Thoracic aorta (tissue), 2 donors: ENCODE measurements at regions not wholly inside any gene's neighbourhood (a gene's known extent, or its start where the extent isn't known, plus 50 kb on each side); places are given as distances from the start of the nearest gene placed in this dataset.

ENCODE experiments used
- ATAC-seq: fragments of 150-250 bp; one replicate; pipeline ENCODE4 v1.8.0; 2017; ENCODE audit warnings: low read depth; ENCODE audit not compliant: insufficient number of reproducible peaks, low FRiP score
- DNase-seq: peaks from one replicate; pipeline ENCODE4 v3.0.0-alpha.2; 2020; ENCODE audit warnings: low spot score
- H3K27ac ChIP-seq, 2 donors: fragments of 200-600 bp; sonication (generic); 1 replicate in 1 of 2; 2 replicates in 1 of 2; pipeline ENCODE4 v1.5.1; 2016; ENCODE audit warnings: mild to moderate bottlenecking in 2 of 2, moderate library complexity in 2 of 2
- H3K27me3 ChIP-seq: fragments of 200-600 bp; sonication (generic); replicated peaks from 2 replicates; pipeline ENCODE4 v1.6.0; 2016; ENCODE audit warnings: mild to moderate bottlenecking; ENCODE audit not compliant: insufficient read depth
- H3K36me3 ChIP-seq: fragments of 200-600 bp; sonication (generic); one replicate; pipeline ENCODE4 v1.5.1; 2016
- H3K4me1 ChIP-seq, 2 donors: fragments of 200-600 bp; sonication (generic); 1 replicate in 1 of 2; 2 replicates in 1 of 2; pipeline versions ENCODE4 v1.5.1 to v1.6.0; 2016; ENCODE audit warnings: low read depth in 2 of 2, mild to moderate bottlenecking in 1 of 2; ENCODE audit not compliant: control insufficient read depth in 1 of 2
- H3K4me3 ChIP-seq: fragments of 200-600 bp; sonication (generic); 2 replicates; pipeline ENCODE4 v1.5.1; 2016; ENCODE audit warnings: mild to moderate bottlenecking
- H3K9me3 ChIP-seq: fragments of 200-600 bp; sonication (generic); 2 replicates; pipeline ENCODE4 v1.5.1; 2016
- CTCF ChIP-seq: fragments of 200-600 bp; sonication (generic); IDR thresholded peaks from one replicate; pipeline ENCODE4 v1.5.1; 2019; ENCODE audit warnings: antibody characterized with exemption

- no peak for ATAC-seq
- H3K4me3 ChIP-seq, result no peak overlapping the region
- no peaks in the 10 kb centered on the region for H3K4me1 ChIP-seq
- DNase-seq, result no peak
- no peaks in the 10 kb centered on the region for H3K36me3 ChIP-seq
- H3K27ac ChIP-seq, result no peak overlapping the region
- no peak for TF ChIP-seq CTCF
- H3K27me3 ChIP-seq, result no peaks in the 10 kb centered on the region
- H3K9me3 ChIP-seq, result no peaks in the 10 kb centered on the region
Observed at GRCh38 chr10:8128511-8128910, 74.0 kb downstream of the GATA3 start.

- ATAC-seq, result no peak
- no peak for DNase-seq
Observed at GRCh38 chr10:8129438-8129837, 75.0 kb downstream of the GATA3 start.

GRCh38 chr10:8130973-8131911, 76.8 kb downstream of the GATA3 start:
- H3K4me3 ChIP-seq, result no peak overlapping the region
- DNase-seq (no peak), ATAC-seq (no peak)
- H3K27ac ChIP-seq, result no peak overlapping the region
- no peaks in the 10 kb centered on the region for H3K9me3 ChIP-seq
- no peaks in the 10 kb centered on the region for H3K4me1 ChIP-seq
- no peak for TF ChIP-seq CTCF
- no peaks in the 10 kb centered on the region for H3K27me3 ChIP-seq
- no peaks in the 10 kb centered on the region for H3K36me3 ChIP-seq

More at GRCh38 chr10:8129438-8129837, 75.0 kb downstream of the GATA3 start:
- Histone ChIP-seq H3K27me3 (no peaks in the 10 kb centered on the region), H3K4me1 (no peaks in the 10 kb centered on the region), H3K36me3 (no peaks in the 10 kb centered on the region), H3K27ac (no peak overlapping the region), H3K9me3 (no peaks in the 10 kb centered on the region), H3K4me3 (no peak overlapping the region)
- no peak for TF ChIP-seq CTCF

GRCh38 chr10:8133146-8133545, 78.7 kb downstream of the GATA3 start:
- no peaks in the 10 kb centered on the region for H3K9me3 ChIP-seq
- DNase-seq (no peak), ATAC-seq (no peak)
- no peaks in the 10 kb centered on the region for H3K4me1 ChIP-seq
- H3K27ac ChIP-seq, result no peak overlapping the region
- no peak for TF ChIP-seq CTCF
- no peak overlapping the region for H3K4me3 ChIP-seq
- H3K27me3 ChIP-seq, result no peaks in the 10 kb centered on the region
- H3K36me3 ChIP-seq, result no peaks in the 10 kb centered on the region

GRCh38 chr10:8136736-8137135, 82.2 kb downstream of the GATA3 start:
- no peak for TF ChIP-seq CTCF
- H3K4me1 ChIP-seq, result no peaks in the 10 kb centered on the region
- no peaks in the 10 kb centered on the region for H3K9me3 ChIP-seq
- DNase-seq, result no peak
- no peak for ATAC-seq
- H3K27ac ChIP-seq, result no peak overlapping the region
- no peak overlapping the region for H3K4me3 ChIP-seq
- H3K36me3 ChIP-seq, result no peaks in the 10 kb centered on the region
- no peaks in the 10 kb centered on the region for H3K27me3 ChIP-seq
